KG1 (cell line): ENCODE measurements at regions not wholly inside any gene's neighbourhood (a gene's known extent, or its start where the extent isn't known, plus 50 kb on each side); places are given as distances from the start of the nearest gene placed in this dataset.
"Not testable (repeated sequence)": the region's sequence is repeated elsewhere in the genome, so short reads cannot be mapped to it uniquely, and the experiment has no call there.

ENCODE experiments used
- DNase-seq: peaks from one replicate; lab custom pipeline; 2025; lab: John Stamatoyannopoulos, UW

DNA sequence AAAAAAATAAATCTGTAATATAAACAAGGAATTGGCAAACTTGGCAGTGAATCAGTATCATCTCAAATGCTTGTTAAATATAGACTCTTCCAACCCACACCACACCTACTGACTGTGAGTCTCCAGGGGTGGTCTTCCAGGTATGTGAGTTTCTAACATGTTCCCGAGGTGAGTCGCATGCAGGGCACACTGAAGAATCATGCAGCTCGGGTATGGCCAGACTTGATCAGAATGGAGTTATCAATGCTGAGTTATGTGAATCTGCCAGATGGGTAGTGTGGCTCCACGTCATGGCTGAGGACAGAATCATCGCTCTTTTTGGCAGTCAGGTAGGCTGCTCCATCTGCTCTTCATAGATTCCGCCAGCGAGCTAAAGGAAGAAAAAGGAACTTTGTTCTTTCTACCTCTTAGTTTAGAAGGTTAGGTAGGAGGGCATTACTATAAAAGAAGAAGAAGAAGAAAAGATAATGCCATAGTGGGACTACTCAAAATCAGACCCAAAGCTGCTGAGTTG lies 1279.7 kb upstream of the ZEB2 start:
- DNase-seq, result no peak

GRCh38 chr2:145798419-145798818 lies 1278.5 kb upstream of the ZEB2 start:
- no peak for DNase-seq

DNA sequence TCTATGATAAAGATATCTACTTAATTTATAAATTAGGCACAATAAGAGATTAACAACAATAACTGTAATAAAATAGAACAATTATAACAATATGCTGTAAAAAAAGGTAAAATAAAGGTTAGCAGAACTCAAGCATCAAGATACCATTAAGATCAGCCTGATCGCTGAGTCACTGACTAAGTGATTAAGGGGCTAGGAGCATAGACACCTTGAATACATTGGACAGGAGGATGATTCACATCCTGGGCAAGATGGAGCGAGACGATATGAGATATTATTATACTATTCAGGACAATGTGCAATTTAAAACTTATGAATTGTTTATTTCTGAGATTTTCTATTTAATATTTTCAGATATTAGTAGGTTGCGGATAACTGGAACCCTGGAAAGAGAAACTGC lies 1277.8 kb upstream of the ZEB2 start:
- DNase-seq, result no peak

DNA sequence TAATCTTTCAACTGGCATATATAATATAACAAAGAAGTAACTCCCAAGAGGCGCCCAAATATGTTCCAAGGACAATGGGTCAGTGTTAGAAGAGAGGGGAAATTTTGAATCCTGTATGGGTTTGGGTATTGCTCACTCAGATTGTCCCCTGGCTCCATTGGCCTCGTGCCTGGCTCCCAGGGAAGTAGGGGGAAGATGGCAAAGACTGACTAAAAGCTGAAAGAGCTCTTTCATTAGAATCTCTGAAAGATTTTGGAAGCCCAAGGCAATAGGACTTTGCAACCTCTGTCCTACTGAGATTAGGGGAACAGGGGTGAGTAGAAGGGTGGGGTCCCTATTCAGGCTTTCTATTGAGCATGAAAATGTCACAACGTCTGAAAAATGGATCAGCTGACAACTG lies 1272.8 kb upstream of the ZEB2 start:
- no peak for DNase-seq

DNA sequence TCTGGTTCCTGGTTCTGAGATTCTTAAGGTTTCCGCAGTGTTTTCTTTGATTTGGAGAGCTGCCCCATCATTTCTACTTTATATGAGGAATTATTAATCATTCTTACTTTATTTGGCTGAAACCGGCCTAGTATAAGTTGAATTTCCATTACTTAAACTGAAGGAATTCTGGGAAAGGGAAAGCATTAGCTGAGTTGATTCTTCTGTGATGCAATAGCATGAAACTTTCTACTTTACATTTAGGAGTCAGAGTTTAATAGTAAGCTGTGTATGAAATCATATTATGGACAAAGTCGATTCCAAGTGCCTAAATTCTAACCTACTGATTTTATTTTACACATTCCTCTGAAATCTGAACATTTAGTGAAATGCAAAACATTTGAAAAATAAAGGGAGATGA lies 1269.7 kb upstream of the ZEB2 start:
- no peak for DNase-seq

GRCh38 chr2:145787597-145788361 lies 1267.9 kb upstream of the ZEB2 start:
- not testable (repeated sequence) for DNase-seq

DNA sequence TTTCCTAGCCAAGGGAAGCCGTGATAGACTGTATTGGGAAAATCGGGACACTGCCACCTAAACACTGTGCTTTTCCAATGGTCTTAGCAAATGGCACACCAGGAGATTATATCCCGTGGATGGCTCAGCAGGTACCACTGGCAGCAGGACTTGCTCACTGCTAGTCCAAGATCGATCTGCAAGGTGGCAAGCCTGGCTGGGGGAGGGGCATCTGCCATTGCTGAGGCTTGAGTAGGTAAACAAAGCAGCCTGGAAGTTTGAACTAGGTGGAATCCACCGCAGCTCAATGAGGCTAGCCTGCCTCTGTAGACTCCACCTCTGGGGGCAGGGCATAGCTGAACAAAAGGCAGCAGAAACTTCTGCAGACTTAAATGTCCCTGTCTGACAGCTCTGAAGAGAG lies 1262.7 kb upstream of the ZEB2 start:
- not testable (repeated sequence) for DNase-seq

GRCh38 chr2:145777914-145778313 lies 1258.0 kb upstream of the ZEB2 start:
- no peak for DNase-seq

DNA sequence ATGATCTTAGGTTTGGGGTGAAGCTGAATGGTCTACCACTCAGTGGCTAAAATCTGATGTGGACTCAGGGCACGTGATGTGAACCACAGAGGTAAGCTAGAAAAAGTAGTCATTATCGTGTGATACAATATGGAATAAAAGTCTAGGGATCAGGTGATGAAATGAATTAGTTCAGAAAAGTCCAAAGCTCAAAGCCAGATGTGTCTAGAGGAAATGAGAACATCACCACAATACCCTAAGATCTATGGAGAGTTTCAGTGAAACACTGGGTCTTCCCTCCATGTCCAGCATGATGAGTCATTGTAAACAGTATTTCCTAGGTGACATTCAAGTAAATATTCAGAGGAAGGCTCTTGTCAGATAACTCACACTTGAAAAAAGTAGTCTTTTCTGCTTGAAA lies 1257.4 kb upstream of the ZEB2 start:
- DNase-seq, result no peak

GRCh38 chr2:145775591-145775990 lies 1255.7 kb upstream of the ZEB2 start:
- DNase-seq, result no peak

GRCh38 chr2:145771525-145771924 lies 1251.6 kb upstream of the ZEB2 start:
- DNase-seq, result no peak

GRCh38 chr2:145769011-145769716 lies 1249.2 kb upstream of the ZEB2 start:
- DNase-seq, result no peak

GRCh38 chr2:145765874-145766273 lies 1246.0 kb upstream of the ZEB2 start:
- no peak for DNase-seq

GRCh38 chr2:145764631-145765030 lies 1244.7 kb upstream of the ZEB2 start:
- no peak for DNase-seq

DNA sequence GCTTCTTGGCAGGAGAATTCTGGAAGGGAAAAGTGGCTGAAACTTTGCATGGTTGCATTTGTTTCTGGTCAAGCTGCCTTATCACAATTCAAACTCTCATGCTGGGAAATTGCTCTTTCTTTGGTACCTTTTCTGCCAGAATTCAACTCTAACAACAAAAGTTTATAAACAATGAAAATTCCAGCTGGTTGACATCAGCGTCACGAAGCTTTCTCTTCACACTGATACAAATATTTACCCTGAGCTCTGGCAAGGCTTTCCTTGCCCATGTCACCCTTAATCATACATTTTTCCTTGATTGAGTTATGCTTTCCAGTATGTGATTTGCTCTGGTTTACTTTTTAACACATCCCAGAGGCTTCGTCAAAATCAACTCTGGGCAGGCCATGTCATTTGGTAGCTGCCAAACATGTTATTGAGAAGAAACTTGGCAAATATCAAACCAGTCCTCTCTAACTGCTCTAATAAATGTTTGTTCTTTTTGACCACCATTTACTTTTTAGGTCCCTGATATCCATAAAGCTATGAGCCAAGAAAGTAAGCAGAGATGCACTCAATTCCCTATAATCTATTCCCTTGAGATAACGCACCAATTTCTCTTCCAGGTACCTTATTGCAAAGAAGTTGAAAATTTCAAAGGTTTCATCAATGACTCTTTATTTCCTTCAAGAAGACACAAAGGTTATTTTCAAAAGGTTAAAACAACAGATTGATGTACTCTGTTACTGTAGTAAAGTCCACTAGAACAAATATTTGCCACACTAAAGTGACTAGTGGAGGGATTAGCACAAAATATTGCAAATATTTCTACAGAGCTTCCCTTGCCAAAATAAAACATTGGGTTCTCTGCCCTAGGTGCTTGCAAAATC lies 1241.1 kb upstream of the ZEB2 start:
- DNase-seq, result no peak

GRCh38 chr2:145759228-145759915 lies 1239.5 kb upstream of the ZEB2 start:
- no peak for DNase-seq

DNA sequence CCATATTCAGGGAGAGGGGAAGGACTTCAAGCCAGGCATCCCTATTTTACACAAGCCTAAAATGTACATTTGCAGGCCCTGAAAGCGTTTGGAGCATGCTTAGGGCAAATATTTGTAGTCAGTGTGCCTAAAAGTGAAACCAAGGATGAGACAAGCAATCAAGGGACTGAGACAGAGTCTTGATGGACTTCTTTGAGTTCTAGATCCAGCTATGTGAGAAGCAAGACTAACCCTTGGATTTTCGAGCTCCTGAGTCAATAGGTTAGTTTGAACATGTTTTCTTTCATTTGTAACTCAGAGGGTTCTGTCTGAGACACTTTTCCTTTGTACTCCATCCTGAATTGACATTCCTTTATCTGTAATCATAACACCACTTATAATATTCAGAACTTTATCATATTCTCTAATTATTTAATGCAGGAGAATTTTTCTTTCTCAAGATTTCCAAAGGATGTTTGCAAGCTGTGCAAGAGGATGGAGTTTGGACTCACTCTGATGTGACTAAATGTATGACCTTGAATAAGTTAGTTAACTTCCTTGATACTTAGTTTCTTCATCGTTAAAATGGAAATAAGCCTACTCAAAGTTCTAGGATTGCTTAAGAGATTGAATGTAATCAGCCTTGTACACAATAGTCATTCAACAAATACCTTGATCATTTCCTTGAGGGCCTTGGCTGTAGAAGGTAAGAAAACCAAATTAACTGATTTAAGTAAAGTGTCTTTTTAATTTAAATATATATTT lies 1237.8 kb upstream of the ZEB2 start:
- DNase-seq, result no peak

DNA sequence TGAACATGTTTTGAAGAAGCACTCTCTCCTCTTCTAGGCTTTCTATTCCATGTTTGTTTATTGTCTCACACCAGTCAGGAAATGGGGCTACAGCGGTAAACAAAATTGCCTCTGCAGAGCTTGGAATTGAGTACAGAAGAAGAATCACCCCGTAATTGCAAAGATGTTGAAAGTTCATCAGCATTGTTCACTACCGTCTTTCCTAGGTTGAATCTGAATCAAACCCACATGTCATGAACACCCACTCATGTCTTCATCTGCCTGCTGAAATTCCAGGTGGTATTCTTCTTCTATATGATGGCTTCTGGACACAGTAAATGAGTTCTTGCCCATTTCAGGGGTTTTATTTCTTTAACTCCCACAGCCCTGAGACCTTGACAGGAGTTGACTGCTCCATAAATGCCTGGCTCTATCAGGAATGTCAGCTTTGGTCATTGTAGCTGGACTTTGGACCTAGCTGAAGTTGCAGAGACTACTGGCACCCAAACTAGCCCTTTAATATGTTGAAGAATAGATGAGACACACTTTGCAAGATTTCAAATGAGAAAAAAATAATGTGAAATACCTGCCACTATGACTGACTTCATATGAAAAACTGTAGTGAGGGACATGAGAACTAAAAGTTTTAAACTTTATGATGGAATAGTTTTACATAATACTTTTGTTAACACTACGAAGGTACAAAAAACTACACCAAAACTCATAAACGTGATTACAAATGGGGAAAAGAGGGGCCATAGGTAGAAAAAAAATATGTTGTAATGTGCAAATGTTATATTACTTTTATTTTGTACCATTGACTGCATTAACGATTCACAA lies 1235.3 kb upstream of the ZEB2 start:
- no peak for DNase-seq

GRCh38 chr2:145753966-145754365 lies 1234.0 kb upstream of the ZEB2 start:
- DNase-seq, result no peak

- no peak for DNase-seq
These were observed 1233.2 kb upstream of the ZEB2 start for GRCh38 chr2:145753041-145753608.
